Naive thymus-derived CD4-positive, alpha-beta T cell (primary cell): ENCODE measurements at regions not wholly inside any gene's neighbourhood (a gene's known extent, or its start where the extent isn't known, plus 50 kb on each side); places are given as distances from the start of the nearest gene placed in this dataset.

Experiments used
- ATAC-seq: fragments of 150-1000 bp; cut with Tn5 transposase; 2 replicates; pipeline ENCODE4 v1.10.0; 2021; ENCODE audit warnings: mild to moderate bottlenecking, moderate library complexity
- CTCF ChIA-PET: fragments of 350-600 bp; sonication (Branson Sonifier 250); formaldehyde crosslinking; loops from one replicate; lab custom pipeline; 2021; ENCODE audit warnings: antibody characterized with exemption; lab: Charles Lee
- POLR2A ChIA-PET: fragments of 350-600 bp; sonication (Branson Sonifier 250); formaldehyde crosslinking; loops from one replicate; lab custom pipeline; 2021; ENCODE audit warnings: antibody characterized with exemption, inconsistent platforms; lab: Charles Lee
- DNase-seq, 9 donors: peaks; one replicate each; pipeline versions ENCODE4 v3.0.0 to v3.0.0-alpha.2; 2020 to 2022; ENCODE audit warnings: mixed read lengths in 1 of 9
- H3K27ac ChIP-seq: one replicate; pipeline ENCODE4 v1.7.0; 2013; ENCODE audit warnings: mild to moderate bottlenecking, low read depth, low read length, moderate library complexity
- H3K27me3 ChIP-seq, 2 donors: one replicate each; pipeline ENCODE4 v1.7.0; 2013; ENCODE audit warnings: low read length in 2 of 2, mild to moderate bottlenecking in 2 of 2, moderate library complexity in 2 of 2; ENCODE audit not compliant: control insufficient read depth in 2 of 2, insufficient read depth in 2 of 2
- H3K36me3 ChIP-seq, 3 experiments: 1 replicate in 2 of 3; 2 replicates in 1 of 3; pipeline ENCODE4 v1.7.0; 2013; ENCODE audit warnings: low read length in 3 of 3, mild to moderate bottlenecking in 3 of 3, moderate library complexity in 1 of 3; ENCODE audit not compliant: insufficient read depth in 3 of 3, control insufficient read depth in 2 of 3
- H3K4me1 ChIP-seq, 2 donors: one replicate each; pipeline ENCODE4 v1.7.0; 2013; ENCODE audit warnings: low read length in 2 of 2, mild to moderate bottlenecking in 2 of 2, moderate library complexity in 1 of 2; ENCODE audit not compliant: control insufficient read depth in 2 of 2, insufficient read depth in 2 of 2
- H3K4me3 ChIP-seq: 2 replicates; pipeline ENCODE4 v1.7.0; 2013; ENCODE audit warnings: mild to moderate bottlenecking, low read length
- H3K9me3 ChIP-seq, 3 experiments: 1 replicate in 2 of 3; 2 replicates in 1 of 3; pipeline ENCODE4 v1.7.0; 2013; ENCODE audit warnings: low read length in 3 of 3; ENCODE audit not compliant: control insufficient read depth in 2 of 3
- H3K27ac Mint-ChIP-seq, 9 donors: one replicate each; pipeline ENCODE4 v1.8.0; 2020 to 2022; ENCODE audit warnings: mixed read lengths in 9 of 9, mild to moderate bottlenecking in 8 of 9, moderate library complexity in 5 of 9, inconsistent platforms in 2 of 9
- H3K27me3 Mint-ChIP-seq, 5 donors: one replicate each; pipeline ENCODE4 v1.8.0; 2021 to 2022; ENCODE audit warnings: mixed read lengths in 5 of 5, mild to moderate bottlenecking in 1 of 5
- H3K36me3 Mint-ChIP-seq, 5 donors: one replicate each; pipeline ENCODE4 v1.8.0; 2020 to 2022; ENCODE audit warnings: mixed read lengths in 5 of 5, mild to moderate bottlenecking in 3 of 5, inconsistent platforms in 1 of 5
- H3K4me1 Mint-ChIP-seq, 7 donors: one replicate each; pipeline ENCODE4 v1.8.0; 2020 to 2022; ENCODE audit warnings: mixed read lengths in 7 of 7, mild to moderate bottlenecking in 3 of 7, inconsistent platforms in 1 of 7
- H3K4me3 Mint-ChIP-seq, 10 donors: one replicate each; pipeline ENCODE4 v1.8.0; 2020 to 2022; ENCODE audit warnings: mild to moderate bottlenecking in 10 of 10, mixed read lengths in 10 of 10, moderate library complexity in 6 of 10, inconsistent platforms in 2 of 10
- H3K9me3 Mint-ChIP-seq, 11 donors: one replicate each; pipeline ENCODE4 v1.8.0; 2020 to 2022; ENCODE audit warnings: mixed read lengths in 11 of 11, mild to moderate bottlenecking in 4 of 11, inconsistent platforms in 1 of 11, moderate library complexity in 1 of 11
- intact Hi-C, 2 donors: fragments of 100-400 bp; cut with micrococcal nuclease; formaldehyde crosslinking; loops; one replicate each; pipeline ENCODE4 v1.15.1; 2023

DNA sequence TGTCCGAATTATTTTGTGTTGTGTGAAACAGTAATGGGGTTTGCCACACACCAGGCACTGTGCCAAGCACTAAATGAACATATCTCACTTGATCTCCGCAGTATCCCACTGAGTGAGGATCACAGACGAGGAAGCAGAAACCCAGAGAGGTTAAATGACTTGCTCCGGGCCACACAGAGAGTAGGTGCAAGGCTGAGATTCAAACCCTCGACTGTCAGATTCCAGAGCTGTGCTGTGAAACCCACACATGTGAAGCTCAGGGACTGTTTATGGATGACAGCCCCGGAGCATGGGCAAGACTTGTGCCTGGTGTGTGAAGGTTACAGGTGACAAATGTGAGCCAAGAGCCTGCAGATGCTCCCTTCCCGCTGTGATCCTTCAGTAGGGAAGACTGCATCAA, 87.8 kb upstream of the SIRPA start:
- Histone ChIP-seq H3K36me3 (no peaks in the 10 kb centered on the region), H3K9me3 (no peaks in the 10 kb centered on the region), H3K4me3 (no peak overlapping the region), H3K27me3 (peaks cover 4 to 8% of the 10 kb centered on the region in 2 donors), H3K27ac (no peak overlapping the region), H3K4me1 (peaks cover 0 to 8% of the 10 kb centered on the region in 2 donors)
- DNase-seq (no peak), ATAC-seq (no peak)
- peaks cover 20 to 51% (median 27%) of the 10 kb centered on the region in 5 donors for H3K27me3 Mint-ChIP-seq
- peaks cover 0 to 2% (median 0%) of the 10 kb centered on the region in 11 donors for H3K9me3 Mint-ChIP-seq
- no peak overlapping the region for H3K4me3 Mint-ChIP-seq
- POLR2A ChIA-PET = no interaction called here
- H3K4me1 Mint-ChIP-seq = peaks cover 0 to 20% (median 16%) of the 10 kb centered on the region in 7 donors
- H3K27ac Mint-ChIP-seq = no peak overlapping the region
- no peaks in the 10 kb centered on the region for H3K36me3 Mint-ChIP-seq
- CTCF ChIA-PET = no interaction called here
- intact Hi-C loops = no loop called here

- H3K4me1 ChIP-seq = peaks cover 0 to 8% of the 10 kb centered on the region in 2 donors
- H3K27ac Mint-ChIP-seq = no peak overlapping the region
- H3K27me3 Mint-ChIP-seq = peaks cover 30 to 60% (median 36%) of the 10 kb centered on the region in 5 donors
Observed at GRCh38 chr20:1806456-1806855, 88.8 kb upstream of the SIRPA start.

DNA sequence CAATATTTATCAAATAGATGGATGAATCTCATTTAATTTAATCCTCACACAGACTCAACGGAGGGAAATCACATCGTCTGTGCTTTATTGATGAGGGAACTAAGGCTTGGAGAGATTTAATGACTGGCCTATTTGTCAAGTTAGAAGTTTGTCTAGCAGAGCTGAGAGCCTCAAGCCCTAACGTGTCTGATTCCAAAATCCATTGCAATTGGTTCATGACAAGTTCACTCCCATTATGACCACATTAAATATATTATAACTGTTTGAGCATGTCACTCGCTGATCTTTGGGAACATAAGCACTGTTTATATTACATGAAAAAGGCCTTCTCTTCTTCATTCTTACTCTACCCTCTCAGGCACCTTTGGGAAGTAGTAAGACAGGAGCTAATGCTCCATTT, 89.4 kb upstream of the SIRPA start:
- no peaks in the 10 kb centered on the region for H3K36me3 Mint-ChIP-seq

More at GRCh38 chr20:1806456-1806855, 88.8 kb upstream of the SIRPA start:
- H3K27me3 ChIP-seq = peaks cover 4 to 8% of the 10 kb centered on the region in 2 donors
- no peaks in the 10 kb centered on the region for H3K36me3 Mint-ChIP-seq
- POLR2A ChIA-PET = no interaction called here
- no peak overlapping the region for H3K4me3 Mint-ChIP-seq
- no peak overlapping the region for H3K27ac ChIP-seq
- H3K9me3 Mint-ChIP-seq = peaks cover 0 to 2% (median 0%) of the 10 kb centered on the region in 11 donors
- DNase-seq (no peak), ATAC-seq (no peak)
- CTCF ChIA-PET = interaction anchor here (0.5 kb wide), 1 partner anchor 25 kb away, joined by 4 read pairs; no protein-coding TSS in a partner anchor
- intact Hi-C loops = no loop called here
- no peak overlapping the region for H3K4me3 ChIP-seq
- H3K9me3 ChIP-seq = no peaks in the 10 kb centered on the region
- H3K4me1 Mint-ChIP-seq = peaks cover 6 to 27% (median 22%) of the 10 kb centered on the region in 7 donors
- H3K36me3 ChIP-seq = no peaks in the 10 kb centered on the region

DNA sequence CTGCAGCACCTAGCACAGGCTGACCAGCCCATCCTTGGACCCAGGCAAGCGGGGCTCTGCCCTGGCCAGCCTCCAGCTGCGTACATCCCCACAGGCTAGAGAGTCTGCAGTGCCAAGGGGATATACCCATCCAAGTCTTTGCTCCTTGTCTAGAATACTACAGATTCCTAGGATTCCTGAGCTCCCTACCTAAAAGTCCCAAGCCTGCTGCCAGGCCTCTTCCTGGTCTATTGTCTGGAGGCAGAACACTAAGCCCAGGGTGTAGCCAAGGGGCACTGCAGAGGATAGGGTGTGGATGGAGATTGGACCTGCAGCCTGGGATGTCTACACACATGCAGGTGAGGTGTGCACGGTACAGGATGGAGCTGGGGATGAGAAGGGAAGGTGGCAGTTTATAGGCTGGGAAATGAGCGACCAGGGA, 90.0 kb upstream of the SIRPA start:
- intact Hi-C loops = no loop called here

More for the DNA sequence above, 89.4 kb upstream of the SIRPA start:
- no peaks in the 10 kb centered on the region for H3K9me3 ChIP-seq
- Mint-ChIP-seq H3K27me3 (peaks cover 36 to 64% (median 41%) of the 10 kb centered on the region in 5 donors), H3K9me3 (peaks cover 0 to 2% (median 0%) of the 10 kb centered on the region in 11 donors), H3K4me1 (peaks cover 6 to 22% (median 16%) of the 10 kb centered on the region in 7 donors), H3K27ac (no peak overlapping the region), H3K4me3 (no peak overlapping the region)
- H3K36me3 ChIP-seq = no peaks in the 10 kb centered on the region
- POLR2A ChIA-PET = no interaction called here
- H3K27me3 ChIP-seq = peaks cover 4 to 8% of the 10 kb centered on the region in 2 donors
- ATAC-seq (no peak), DNase-seq (no peak)
- peaks cover 0 to 8% of the 10 kb centered on the region in 2 donors for H3K4me1 ChIP-seq
- H3K27ac ChIP-seq = no peak overlapping the region
- CTCF ChIA-PET = interaction anchor here (0.5 kb wide), 1 partner anchor 24 kb away, joined by 4 read pairs; no protein-coding TSS in a partner anchor
- no peak overlapping the region for H3K4me3 ChIP-seq
- intact Hi-C loops = no loop called here

DNA sequence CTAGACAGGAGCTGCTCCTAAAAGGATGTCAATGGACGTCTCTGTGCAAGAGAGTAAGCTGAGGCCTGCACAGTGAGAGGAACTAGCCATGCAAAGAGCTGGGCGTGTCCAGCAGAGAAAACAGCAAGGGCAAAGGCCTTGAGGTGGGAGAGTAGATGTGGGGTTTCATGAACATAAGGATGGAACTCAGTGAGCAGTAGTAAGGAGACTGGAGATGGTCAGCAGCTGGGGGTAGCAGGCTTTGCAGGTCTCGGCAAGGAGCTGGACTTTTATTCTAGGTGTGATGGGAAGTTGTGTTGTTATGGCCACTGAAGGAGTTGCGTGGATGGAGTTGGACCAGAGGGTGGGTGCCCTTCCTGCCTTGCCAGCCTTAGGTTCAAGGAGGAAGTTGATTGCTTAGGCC, 90.7 kb upstream of the SIRPA start:
- Histone ChIP-seq H3K27ac (no peak overlapping the region), H3K27me3 (peaks cover 7 to 8% of the 10 kb centered on the region in 2 donors), H3K9me3 (no peaks in the 10 kb centered on the region), H3K36me3 (no peaks in the 10 kb centered on the region), H3K4me3 (no peak overlapping the region), H3K4me1 (peaks cover 0 to 8% of the 10 kb centered on the region in 2 donors)
- Mint-ChIP-seq H3K27me3 (peaks cover 46 to 69% (median 51%) of the 10 kb centered on the region in 5 donors), H3K36me3 (no peaks in the 10 kb centered on the region), H3K27ac (no peak overlapping the region), H3K4me1 (peaks cover 6 to 21% (median 16%) of the 10 kb centered on the region in 7 donors), H3K4me3 (peak overlapping the region in 2 of 10 donors; percentile 4 to 76), H3K9me3 (peaks cover 0 to 2% (median 0%) of the 10 kb centered on the region in 11 donors)
- intact Hi-C loops = loop anchor here in 1 of 2 donors (5.0 kb wide), 1 partner anchor 368 kb away; no protein-coding TSS in a partner anchor
- no peak for ATAC-seq
- ChIA-PET CTCF (no interaction called here), POLR2A (interaction anchor here (1.1 kb wide), 1 partner anchor 13 kb away, joined by 3 read pairs; no protein-coding TSS in a partner anchor)
- no peak for DNase-seq

More for the DNA sequence above, 90.0 kb upstream of the SIRPA start:
- H3K27ac ChIP-seq = no peak overlapping the region
- Mint-ChIP-seq H3K4me3 (peak overlapping the region in 1 of 10 donors; percentile 4), H3K27ac (no peak overlapping the region), H3K27me3 (peaks cover 43 to 70% (median 45%) of the 10 kb centered on the region in 5 donors), H3K36me3 (no peaks in the 10 kb centered on the region), H3K4me1 (peaks cover 6 to 21% (median 16%) of the 10 kb centered on the region in 7 donors), H3K9me3 (peaks cover 0 to 2% (median 0%) of the 10 kb centered on the region in 11 donors)
- H3K27me3 ChIP-seq = peaks cover 7 to 8% of the 10 kb centered on the region in 2 donors
- peaks cover 0 to 8% of the 10 kb centered on the region in 2 donors for H3K4me1 ChIP-seq
- ATAC-seq (no peak), DNase-seq (no peak)
- H3K4me3 ChIP-seq = no peak overlapping the region
- ChIA-PET POLR2A (no interaction called here), CTCF (no interaction called here)
- H3K9me3 ChIP-seq = no peaks in the 10 kb centered on the region
- H3K36me3 ChIP-seq = no peaks in the 10 kb centered on the region

DNA sequence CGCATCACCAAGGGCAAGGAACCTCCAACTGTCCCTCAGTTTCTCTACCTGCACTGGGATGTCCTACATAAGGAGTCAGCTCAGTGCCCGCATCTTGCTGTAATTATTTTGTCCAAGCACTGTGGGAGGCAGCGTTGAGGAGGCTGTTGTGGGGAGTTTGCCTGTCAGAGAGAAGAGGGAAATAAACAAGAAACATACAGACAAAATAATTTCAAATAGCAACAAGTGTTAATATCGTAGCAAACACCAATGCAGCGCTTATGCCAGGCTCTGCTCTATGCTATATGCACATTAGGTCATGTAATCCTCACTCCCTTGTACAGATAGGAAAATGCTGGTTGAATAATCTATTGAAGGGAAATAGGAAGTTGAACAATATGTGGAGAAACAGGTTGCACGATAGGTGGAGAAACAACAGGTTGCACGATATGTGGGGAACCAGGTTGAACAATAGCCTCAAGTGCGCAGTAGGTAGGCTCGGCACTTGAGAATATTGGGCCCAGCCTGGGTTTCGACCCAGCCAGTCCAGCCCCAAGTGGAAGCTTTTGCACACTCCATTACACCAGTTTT, 91.2 kb upstream of the SIRPA start:
- peak overlapping the region in 9 of 10 donors; percentile 41 to 76 (median 61) for H3K4me3 Mint-ChIP-seq
- no peak for ATAC-seq
- H3K27me3 Mint-ChIP-seq = peaks cover 46 to 72% (median 54%) of the 10 kb centered on the region in 5 donors
- intact Hi-C loops = loop anchor here in 1 of 2 donors (5.0 kb wide), 1 partner anchor 368 kb away; no protein-coding TSS in a partner anchor
- Histone ChIP-seq H3K27ac (no peak overlapping the region), H3K27me3 (peaks cover 7 to 8% of the 10 kb centered on the region in 2 donors), H3K4me3 (no peak overlapping the region), H3K4me1 (peaks cover 0 to 8% of the 10 kb centered on the region in 2 donors), H3K9me3 (no peaks in the 10 kb centered on the region), H3K36me3 (no peaks in the 10 kb centered on the region)
- H3K4me1 Mint-ChIP-seq = peaks cover 6 to 21% (median 16%) of the 10 kb centered on the region in 7 donors
- H3K36me3 Mint-ChIP-seq = no peaks in the 10 kb centered on the region
- H3K9me3 Mint-ChIP-seq = peaks cover 0 to 2% (median 0%) of the 10 kb centered on the region in 11 donors
- POLR2A ChIA-PET = interaction anchor here (1.1 kb wide), 1 partner anchor 14 kb away, joined by 3 read pairs; no protein-coding TSS in a partner anchor
- H3K27ac Mint-ChIP-seq = no peak overlapping the region
- CTCF ChIA-PET = no interaction called here
- DNase-seq = no peak
